ENCODE measurements at regions not wholly inside any gene's neighbourhood (a gene's known extent, or its start where the extent isn't known, plus 50 kb on each side); places are given as distances from the start of the nearest gene placed in this dataset.
"Not testable (repeated sequence)": the region's sequence is repeated elsewhere in the genome, so short reads cannot be mapped to it uniquely, and the experiment has no call there.

GRCh38 chr5:93682471-93683404 is 58.7 kb downstream of the POU5F2 start:
- intact Hi-C loops (cut with DNase I); H3K4me3 ChIP-seq; H3K27ac ChIP-seq; DNase-seq (ENCODE audit: low spot score); H3K36me3 ChIP-seq; H3K4me1 ChIP-seq (replicated peaks); H3K9me3 ChIP-seq; H3K27me3 ChIP-seq (replicated peaks; ENCODE audit: insufficient read depth): not testable (repeated sequence)
- WGBS = 86% methylated on average over 8 of the region's 8 CpGs

- no peaks in the 10 kb centered on the region for H3K4me1 ChIP-seq (replicated peaks)
- H3K4me3 ChIP-seq = no peak overlapping the region
- intact Hi-C loops (cut with DNase I) = no loop called here
- no peaks in the 10 kb centered on the region for H3K9me3 ChIP-seq
- TF ChIP-seq CTCF (IDR thresholded peaks at IDR 0.05) = no peak
- TF ChIP-seq POLR2A (IDR thresholded peaks at IDR 0.05) = no peak
- no peak for TF ChIP-seq POLR2AphosphoS5 (IDR thresholded peaks at IDR 0.05)
- no peaks in the 10 kb centered on the region for H3K27me3 ChIP-seq (replicated peaks; ENCODE audit: insufficient read depth)
- no peak for DNase-seq (ENCODE audit: low spot score)
- no peak overlapping the region for H3K27ac ChIP-seq
- H3K36me3 ChIP-seq = no peaks in the 10 kb centered on the region
- WGBS = 73% methylated on average over 3 of the region's 3 CpGs
Observed at GRCh38 chr5:93681432-93681831, 60.0 kb downstream of the POU5F2 start.

- peak; percentile 41 for DNase-seq (ENCODE audit: low spot score)
- H3K27ac ChIP-seq = no peak overlapping the region
- WGBS = 13% methylated on average over 7 of the region's 7 CpGs
Observed at GRCh38 chr5:93677359-93677891, 64.0 kb downstream of the POU5F2 start.

GRCh38 chr5:93676704-93677103 is 64.7 kb downstream of the POU5F2 start:
- TF ChIP-seq POLR2AphosphoS5 (IDR thresholded peaks at IDR 0.05) (no peak), POLR2A (IDR thresholded peaks at IDR 0.05) (no peak), CTCF (IDR thresholded peaks at IDR 0.05) (no peak)
- 67% methylated on average over 5 of the region's 5 CpGs for WGBS
- Histone ChIP-seq H3K27ac (no peak overlapping the region), H3K9me3 (no peaks in the 10 kb centered on the region), H3K36me3 (no peaks in the 10 kb centered on the region), H3K27me3 (replicated peaks; ENCODE audit: insufficient read depth) (no peaks in the 10 kb centered on the region), H3K4me1 (replicated peaks) (no peaks in the 10 kb centered on the region), H3K4me3 (no peak overlapping the region)
- intact Hi-C loops (cut with DNase I) = no loop called here
- no peak for DNase-seq (ENCODE audit: low spot score)

More at GRCh38 chr5:93677359-93677891, 64.0 kb downstream of the POU5F2 start:
- TF ChIP-seq POLR2AphosphoS5 (IDR thresholded peaks at IDR 0.05) = peak; percentile 42
- no peak for TF ChIP-seq CTCF (IDR thresholded peaks at IDR 0.05)
- Histone ChIP-seq H3K4me3 (no peak overlapping the region), H3K27me3 (replicated peaks; ENCODE audit: insufficient read depth) (no peaks in the 10 kb centered on the region), H3K36me3 (no peaks in the 10 kb centered on the region), H3K9me3 (no peaks in the 10 kb centered on the region), H3K4me1 (replicated peaks) (no peaks in the 10 kb centered on the region)
- intact Hi-C loops (cut with DNase I) = no loop called here

- Histone ChIP-seq H3K36me3 (no peaks in the 10 kb centered on the region), H3K27ac (no peak overlapping the region), H3K4me3 (no peak overlapping the region), H3K4me1 (replicated peaks) (no peaks in the 10 kb centered on the region), H3K9me3 (no peaks in the 10 kb centered on the region), H3K27me3 (replicated peaks; ENCODE audit: insufficient read depth) (no peaks in the 10 kb centered on the region)
- 75% methylated on average over 1 of the region's 1 CpG for WGBS
- no peak for DNase-seq (ENCODE audit: low spot score)
- no peak for TF ChIP-seq POLR2AphosphoS5 (IDR thresholded peaks at IDR 0.05)
- TF ChIP-seq CTCF (IDR thresholded peaks at IDR 0.05) = no peak
- TF ChIP-seq POLR2A (IDR thresholded peaks at IDR 0.05) = no peak
- intact Hi-C loops (cut with DNase I) = no loop called here
Observed at GRCh38 chr5:93675460-93676450, 65.6 kb downstream of the POU5F2 start.
